ENCODE measurements at regions not wholly inside any gene's neighbourhood (a gene's known extent, or its start where the extent isn't known, plus 50 kb on each side); places are given as distances from the start of the nearest gene placed in this dataset.

GRCh38 chr1:194040496-194040895, 854.1 kb upstream of the B3GALT2 start:
- TF ChIP-seq TAF1 (IDR thresholded peaks at IDR 0.05; ENCODE audit: borderline replicate concordance, insufficient read depth, low read length), result no peak
- no peak for TF ChIP-seq SIN3A (IDR thresholded peaks at IDR 0.05; ENCODE audit: borderline replicate concordance, insufficient read depth, low read length)
- no peak for TF ChIP-seq POLR2AphosphoS5 (IDR thresholded peaks at IDR 0.05; ENCODE audit: low read depth, low read length)
- TF ChIP-seq, protein P1, sequence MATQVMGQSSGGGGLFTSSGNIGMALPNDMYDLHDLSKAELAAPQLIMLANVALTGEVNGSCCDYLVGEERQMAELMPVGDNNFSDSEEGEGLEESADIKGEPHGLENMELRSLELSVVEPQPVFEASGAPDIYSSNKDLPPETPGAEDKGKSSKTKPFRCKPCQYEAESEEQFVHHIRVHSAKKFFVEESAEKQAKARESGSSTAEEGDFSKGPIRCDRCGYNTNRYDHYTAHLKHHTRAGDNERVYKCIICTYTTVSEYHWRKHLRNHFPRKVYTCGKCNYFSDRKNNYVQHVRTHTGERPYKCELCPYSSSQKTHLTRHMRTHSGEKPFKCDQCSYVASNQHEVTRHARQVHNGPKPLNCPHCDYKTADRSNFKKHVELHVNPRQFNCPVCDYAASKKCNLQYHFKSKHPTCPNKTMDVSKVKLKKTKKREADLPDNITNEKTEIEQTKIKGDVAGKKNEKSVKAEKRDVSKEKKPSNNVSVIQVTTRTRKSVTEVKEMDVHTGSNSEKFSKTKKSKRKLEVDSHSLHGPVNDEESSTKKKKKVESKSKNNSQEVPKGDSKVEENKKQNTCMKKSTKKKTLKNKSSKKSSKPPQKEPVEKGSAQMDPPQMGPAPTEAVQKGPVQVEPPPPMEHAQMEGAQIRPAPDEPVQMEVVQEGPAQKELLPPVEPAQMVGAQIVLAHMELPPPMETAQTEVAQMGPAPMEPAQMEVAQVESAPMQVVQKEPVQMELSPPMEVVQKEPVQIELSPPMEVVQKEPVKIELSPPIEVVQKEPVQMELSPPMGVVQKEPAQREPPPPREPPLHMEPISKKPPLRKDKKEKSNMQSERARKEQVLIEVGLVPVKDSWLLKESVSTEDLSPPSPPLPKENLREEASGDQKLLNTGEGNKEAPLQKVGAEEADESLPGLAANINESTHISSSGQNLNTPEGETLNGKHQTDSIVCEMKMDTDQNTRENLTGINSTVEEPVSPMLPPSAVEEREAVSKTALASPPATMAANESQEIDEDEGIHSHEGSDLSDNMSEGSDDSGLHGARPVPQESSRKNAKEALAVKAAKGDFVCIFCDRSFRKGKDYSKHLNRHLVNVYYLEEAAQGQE (IDR thresholded peaks at IDR 0.05; ENCODE audit: insufficient read depth in 1 of 2, low read depth in 2 of 2, low read length in 2 of 2), result no peak
